ENCODE measurements at regions not wholly inside any gene's neighbourhood (a gene's known extent, or its start where the extent isn't known, plus 50 kb on each side); places are given as distances from the start of the nearest gene placed in this dataset.
A peak's percentile ranks its signal among the peaks of the same experiment; 100 is the strongest.

GRCh38 chr6:113486199-113486598 lies 370.9 kb upstream of the MARCKS start:
- no peak for TF ChIP-seq CTCF (IDR thresholded peaks at IDR 0.05)

- no peak for TF ChIP-seq CTCF (IDR thresholded peaks at IDR 0.05)
Observed at GRCh38 chr6:113487489-113488058, 369.6 kb upstream of the MARCKS start.

DNA sequence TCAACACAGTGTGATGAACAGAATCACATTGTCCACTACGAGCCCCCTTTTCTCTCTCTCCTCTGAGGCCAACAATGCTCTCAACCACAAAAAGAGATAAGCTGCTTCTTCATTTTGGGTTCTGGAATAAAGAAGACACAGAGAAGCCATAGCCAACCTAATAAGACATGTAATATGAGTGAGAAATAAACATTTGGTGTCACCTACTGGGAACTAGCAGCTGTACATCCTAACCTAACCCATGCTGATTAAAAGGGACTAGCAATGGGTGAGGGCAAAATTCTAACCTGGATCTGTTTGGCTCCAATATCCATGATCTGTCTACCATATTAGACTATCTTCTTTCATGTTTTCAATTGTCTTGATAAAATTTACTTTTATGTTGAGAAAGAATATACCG lies 369.1 kb upstream of the MARCKS start:
- peak; percentile 38; the same call in 1 of the 2 replicates for TF ChIP-seq CTCF (IDR thresholded peaks at IDR 0.05)

GRCh38 chr6:113488812-113489685 lies 368.1 kb upstream of the MARCKS start:
- peak; percentile 19; the same call in 1 of the 2 replicates for TF ChIP-seq CTCF (IDR thresholded peaks at IDR 0.05)

DNA sequence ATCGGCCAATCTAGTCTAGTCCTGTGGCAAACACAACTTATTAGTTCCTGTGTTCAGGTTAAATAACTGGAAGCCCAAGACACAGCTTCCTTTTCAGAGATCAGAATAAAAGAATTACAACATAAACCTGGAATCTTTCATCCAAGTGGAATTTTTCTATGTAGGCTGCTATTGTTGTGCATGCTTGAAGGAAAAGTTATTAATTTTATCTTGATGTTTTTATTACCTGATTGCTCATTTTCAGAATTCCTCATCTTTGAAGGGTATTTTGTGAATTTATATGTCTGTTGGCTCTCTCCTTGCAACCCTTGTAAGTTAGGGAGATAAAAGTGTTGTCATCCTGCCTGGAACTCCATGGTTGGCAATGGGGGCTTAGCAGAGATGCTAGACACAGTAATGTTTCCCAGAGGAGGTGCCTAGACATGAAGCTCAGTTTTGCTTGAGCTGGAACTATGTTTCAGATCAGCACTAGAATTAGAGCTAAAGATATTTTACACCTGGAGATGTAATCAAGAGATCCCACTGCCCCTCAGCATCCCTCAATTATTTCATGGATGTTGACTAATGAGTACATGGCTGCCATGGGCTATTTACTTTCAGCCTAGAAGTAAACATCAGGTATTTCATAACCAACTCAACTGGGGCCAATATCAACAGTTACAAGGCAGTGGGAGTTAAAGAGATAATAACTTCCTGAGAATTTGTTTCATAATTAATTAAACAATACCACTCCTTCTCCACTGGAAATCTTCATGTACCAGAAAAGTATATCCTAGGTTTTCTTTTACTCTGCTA lies 367.0 kb upstream of the MARCKS start:
- no peak for TF ChIP-seq CTCF (IDR thresholded peaks at IDR 0.05)

DNA sequence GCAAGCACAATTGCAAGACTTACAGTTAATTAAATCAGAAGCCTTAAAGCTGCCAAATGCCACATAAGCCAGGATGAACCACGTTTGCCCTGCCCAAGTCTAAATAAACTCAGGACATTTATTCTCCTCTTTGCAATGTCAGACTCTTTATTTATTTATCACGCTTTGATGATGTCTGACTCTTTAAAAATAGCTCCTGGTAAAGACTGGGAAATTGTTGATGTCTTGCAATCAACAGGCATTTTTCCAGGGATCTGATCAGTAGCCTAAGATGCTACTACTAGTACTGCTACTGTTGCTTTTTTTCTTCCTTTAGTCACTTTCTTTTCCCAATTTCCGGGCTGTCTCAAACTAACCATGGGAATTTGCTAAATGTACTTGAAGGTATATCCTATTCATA lies 365.8 kb upstream of the MARCKS start:
- no peak for TF ChIP-seq CTCF (IDR thresholded peaks at IDR 0.05)

- no peak for TF ChIP-seq CTCF (IDR thresholded peaks at IDR 0.05)
Observed at GRCh38 chr6:113493991-113494390, 363.2 kb upstream of the MARCKS start.
